Kidney (tissue), 13 donors: ENCODE measurements at regions not wholly inside any gene's neighbourhood (a gene's known extent, or its start where the extent isn't known, plus 50 kb on each side); places are given as distances from the start of the nearest gene placed in this dataset.
A peak's percentile ranks its signal among the peaks of the same experiment; 100 is the strongest.
"Not testable (repeated sequence)": the region's sequence is repeated elsewhere in the genome, so short reads cannot be mapped to it uniquely, and the experiment has no call there.

Experiments used
- DNase-seq, 5 donors: peaks; one replicate each; pipeline ENCODE4 v3.0.0-alpha.2; 2013 to 2020
- FAIRE-seq: peaks from 2 replicates; lab custom pipeline; 2012; peaks lifted over from hg19 to GRCh38; lab: Jason Lieb, UNC
- H3K27ac ChIP-seq, 2 donors: one replicate each; pipeline ENCODE4 v1.7.0; 2013; ENCODE audit warnings: low read depth in 2 of 2, low read length in 2 of 2, inconsistent platforms in 1 of 2
- H3K27me3 ChIP-seq: one replicate; pipeline ENCODE4 v1.7.1; 2013; ENCODE audit warnings: low read length, inconsistent platforms; ENCODE audit not compliant: control insufficient read depth, insufficient read depth
- H3K36me3 ChIP-seq, 3 donors: one replicate each; pipeline versions ENCODE4 v1.7.0 to v1.7.1; 2013; ENCODE audit warnings: low read length in 3 of 3, control low read depth in 1 of 3, inconsistent platforms in 1 of 3; ENCODE audit not compliant: insufficient read depth in 3 of 3, control insufficient read depth in 2 of 3
- H3K4me1 ChIP-seq, 3 donors: one replicate each; pipeline versions ENCODE4 v1.7.0 to v1.7.1; 2013; ENCODE audit warnings: low read length in 3 of 3, inconsistent platforms in 1 of 3, low read depth in 1 of 3; ENCODE audit not compliant: control insufficient read depth in 2 of 3, insufficient read depth in 2 of 3
- H3K4me3 ChIP-seq, 3 donors: one replicate each; pipeline versions ENCODE4 v1.7.0 to v1.8.1; 2013; ENCODE audit warnings: low read length in 3 of 3, control low read depth in 1 of 3, inconsistent platforms in 1 of 3
- H3K9ac ChIP-seq, 3 donors: one replicate each; pipeline versions ENCODE4 v1.7.0 to v1.7.1; 2013; ENCODE audit warnings: low read length in 3 of 3, control low read depth in 1 of 3, inconsistent platforms in 1 of 3
- H3K9me3 ChIP-seq, 3 donors: one replicate each; pipeline versions ENCODE4 v1.7.0 to v1.7.1; 2013; ENCODE audit warnings: low read length in 3 of 3, control low read depth in 1 of 3, inconsistent platforms in 1 of 3; ENCODE audit not compliant: control insufficient read depth in 2 of 3, insufficient read depth in 1 of 3
- intact Hi-C: fragments of 100-400 bp; cut with DNase I; formaldehyde crosslinking; loops from one replicate; pipeline ENCODE4 v1.11.1; 2022
- TF ChIP-seq, protein P1 (sequence below): IDR thresholded peaks from 3 replicates; pipeline ENCODE4 v1.5.1; 2012; ENCODE audit warnings: mild to moderate bottlenecking, moderate library complexity, borderline replicate concordance; ENCODE audit not compliant: insufficient read depth; ENCODE audit errors: extremely low read depth
- donor health status: control.
- donor health status: control.
- donor health status: control.
- donor health status: control.
- donor health status: control.
- donor health status: DM: yes; HTN: yes; CAD: no.
- donor health status: Normal renal cell carcinoma (clear cell type).

DNA sequence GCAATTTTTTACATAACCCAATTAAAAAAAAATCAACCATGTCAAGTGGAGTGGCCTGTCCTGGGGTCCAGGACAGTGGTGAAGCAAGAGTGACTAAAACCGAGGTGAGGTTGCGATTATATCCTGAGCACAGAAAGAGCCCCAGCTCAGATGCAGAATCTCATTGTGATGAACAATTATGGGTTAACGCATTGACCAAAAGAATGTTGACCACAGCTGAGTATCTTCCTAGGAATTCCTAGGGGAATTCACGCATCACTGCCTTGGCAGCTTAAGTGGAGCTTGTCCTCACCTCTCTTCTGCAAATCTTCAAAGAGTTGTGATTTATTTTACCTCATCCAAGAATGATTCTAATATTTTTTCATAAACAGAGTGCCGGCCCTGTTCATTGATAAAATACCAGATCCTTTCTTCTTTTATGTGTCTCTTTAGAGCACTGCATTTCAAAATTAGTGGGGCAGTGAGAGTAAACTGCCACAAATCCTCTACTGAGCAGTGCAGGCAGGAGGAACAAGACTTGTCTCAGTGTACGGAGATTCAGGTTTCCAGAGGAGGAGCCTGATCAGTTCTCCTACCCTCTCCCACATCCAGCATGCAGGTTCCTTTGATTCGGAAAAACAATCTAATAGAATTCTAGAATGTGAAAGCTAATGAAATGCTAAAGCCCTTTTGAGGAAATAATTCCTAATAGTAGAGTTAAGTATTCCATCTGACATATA lies 60.1 kb upstream of the ZNF184 start:
- intact Hi-C loops = no loop called here
- Histone ChIP-seq H3K4me3 (no peak overlapping the region), H3K4me1 (no peaks in the 10 kb centered on the region), H3K27me3 (peaks cover 3% of the 10 kb centered on the region), H3K9me3 (no peaks in the 10 kb centered on the region), H3K27ac (no peak overlapping the region), H3K9ac (no peak overlapping the region), H3K36me3 (no peaks in the 10 kb centered on the region)
- DNase-seq = peak in 2 of 5 donors; percentile 39 to 40
- TF ChIP-seq, protein P1, sequence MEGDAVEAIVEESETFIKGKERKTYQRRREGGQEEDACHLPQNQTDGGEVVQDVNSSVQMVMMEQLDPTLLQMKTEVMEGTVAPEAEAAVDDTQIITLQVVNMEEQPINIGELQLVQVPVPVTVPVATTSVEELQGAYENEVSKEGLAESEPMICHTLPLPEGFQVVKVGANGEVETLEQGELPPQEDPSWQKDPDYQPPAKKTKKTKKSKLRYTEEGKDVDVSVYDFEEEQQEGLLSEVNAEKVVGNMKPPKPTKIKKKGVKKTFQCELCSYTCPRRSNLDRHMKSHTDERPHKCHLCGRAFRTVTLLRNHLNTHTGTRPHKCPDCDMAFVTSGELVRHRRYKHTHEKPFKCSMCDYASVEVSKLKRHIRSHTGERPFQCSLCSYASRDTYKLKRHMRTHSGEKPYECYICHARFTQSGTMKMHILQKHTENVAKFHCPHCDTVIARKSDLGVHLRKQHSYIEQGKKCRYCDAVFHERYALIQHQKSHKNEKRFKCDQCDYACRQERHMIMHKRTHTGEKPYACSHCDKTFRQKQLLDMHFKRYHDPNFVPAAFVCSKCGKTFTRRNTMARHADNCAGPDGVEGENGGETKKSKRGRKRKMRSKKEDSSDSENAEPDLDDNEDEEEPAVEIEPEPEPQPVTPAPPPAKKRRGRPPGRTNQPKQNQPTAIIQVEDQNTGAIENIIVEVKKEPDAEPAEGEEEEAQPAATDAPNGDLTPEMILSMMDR = no peak
- no peak for FAIRE-seq

DNA sequence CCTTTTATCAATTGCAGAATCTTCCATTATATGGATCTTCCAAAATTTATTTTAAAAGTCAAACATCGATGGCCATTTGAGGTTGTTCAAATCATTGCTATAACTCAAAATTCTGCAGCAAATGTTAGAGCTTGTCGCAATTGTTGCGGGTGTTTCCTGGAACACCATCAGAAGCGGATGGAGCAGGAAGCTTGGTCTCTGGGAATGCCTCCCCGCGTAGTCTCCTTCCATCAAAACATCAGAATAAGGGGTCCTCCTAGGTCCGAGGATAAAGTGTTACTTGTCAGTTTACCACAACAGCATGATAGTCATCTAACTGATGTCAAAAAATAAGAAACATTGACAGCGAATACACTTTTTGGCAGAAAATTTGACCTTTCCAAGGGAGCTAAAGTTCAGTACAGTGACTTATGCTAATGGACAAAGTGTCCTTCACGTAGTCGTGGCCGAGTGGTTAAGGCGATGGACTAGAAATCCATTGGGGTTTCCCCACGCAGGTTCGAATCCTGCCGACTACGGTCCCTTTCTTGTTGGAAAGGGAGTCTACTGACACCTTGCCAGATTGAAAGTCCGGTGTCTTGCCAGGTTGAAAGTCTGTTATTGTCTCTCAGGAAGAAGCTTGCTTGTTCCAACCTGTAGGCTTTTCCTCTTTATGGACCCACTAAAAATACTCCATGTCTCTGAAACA lies 59.0 kb upstream of the ZNF184 start:
- Histone ChIP-seq H3K9me3 (no peaks in the 10 kb centered on the region), H3K36me3 (no peaks in the 10 kb centered on the region), H3K4me1 (no peaks in the 10 kb centered on the region), H3K9ac (no peak overlapping the region), H3K4me3 (no peak overlapping the region), H3K27ac (no peak overlapping the region), H3K27me3 (peaks cover 3% of the 10 kb centered on the region)
- intact Hi-C loops = no loop called here
- DNase-seq (no peak), FAIRE-seq (no peak)
- TF ChIP-seq, protein P1 = no peak

DNA sequence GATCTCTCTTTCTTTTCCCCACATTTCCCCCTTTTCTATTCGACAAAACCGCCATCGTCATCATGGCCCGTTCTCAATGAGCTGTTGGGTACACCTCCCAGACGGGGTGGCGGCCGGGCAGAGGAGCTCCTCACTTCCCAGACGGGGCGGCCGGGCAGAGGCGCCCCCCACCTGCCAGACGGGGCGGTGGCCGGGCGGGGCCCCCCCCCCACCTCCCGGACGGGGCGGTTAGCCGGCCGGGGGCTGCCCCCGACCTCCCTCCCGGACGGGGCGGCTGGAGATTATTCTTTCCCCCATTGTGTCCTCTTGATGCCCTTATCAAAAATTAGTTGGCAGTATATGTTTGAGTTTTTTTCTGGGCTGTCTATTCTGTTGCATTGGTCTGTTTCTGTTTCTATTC lies 56.9 kb upstream of the ZNF184 start:
- H3K36me3 ChIP-seq, FAIRE-seq, H3K9ac ChIP-seq, H3K27me3 ChIP-seq, H3K4me1 ChIP-seq, H3K9me3 ChIP-seq, DNase-seq, H3K27ac ChIP-seq, intact Hi-C loops, H3K4me3 ChIP-seq: not testable (repeated sequence)

DNA sequence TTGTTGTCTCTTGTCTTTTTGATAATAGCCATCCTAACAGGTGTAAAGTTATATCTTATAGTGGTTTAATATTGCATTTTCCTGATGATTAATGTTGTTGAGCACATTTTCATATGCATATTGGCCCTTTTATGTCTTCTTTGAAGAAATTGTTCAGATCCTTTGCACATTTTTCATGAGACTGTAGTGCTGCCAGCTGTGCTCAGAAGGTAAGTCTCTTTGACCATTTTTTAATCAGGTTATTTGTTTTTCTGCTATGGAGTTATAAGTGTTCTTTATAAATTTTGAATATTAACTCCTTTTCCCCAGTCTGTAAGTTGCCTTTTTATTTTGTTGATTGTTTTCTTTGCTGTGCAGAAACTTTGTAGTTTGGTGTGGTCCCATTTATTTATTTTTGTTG lies 55.8 kb upstream of the ZNF184 start:
- H3K36me3 ChIP-seq = no peaks in the 10 kb centered on the region
- H3K4me3 ChIP-seq = no peak overlapping the region
- DNase-seq = no peak
- no peak overlapping the region for H3K27ac ChIP-seq
- no peaks in the 10 kb centered on the region for H3K9me3 ChIP-seq
- no peak overlapping the region for H3K9ac ChIP-seq
- H3K27me3 ChIP-seq = no peaks in the 10 kb centered on the region
- FAIRE-seq = no peak
- no peaks in the 10 kb centered on the region for H3K4me1 ChIP-seq
- intact Hi-C loops = no loop called here
- TF ChIP-seq, protein P1 = no peak
